Astrocyte of the spinal cord (primary cell): ENCODE measurements at regions not wholly inside any gene's neighbourhood (a gene's known extent, or its start where the extent isn't known, plus 50 kb on each side); places are given as distances from the start of the nearest gene placed in this dataset.
A peak's percentile ranks its signal among the peaks of the same experiment; 100 is the strongest.

ENCODE experiments used
- DNase-seq: peaks from one replicate; pipeline ENCODE4 v3.0.0; 2011; ENCODE audit warnings: low read depth, low spot score
- H3K4me3 ChIP-seq: 2 replicates; pipeline ENCODE4 v1.5.1; 2011; ENCODE audit warnings: low read depth, mild to moderate bottlenecking, low read length, moderate library complexity
- CTCF ChIP-seq: IDR thresholded peaks from 2 replicates; pipeline ENCODE4 v1.5.1; 2012; ENCODE audit warnings: low read depth, mild to moderate bottlenecking, low read length, inconsistent platforms
- in situ Hi-C: cut with HindIII; loops from 2 replicates; pipeline ENCODE4 v1.10.0; 2017; ENCODE audit warnings: low sequenced_read_pairs

GRCh38 chr3:150090877-150091276, 120.2 kb upstream of the PFN2 start:
- TF ChIP-seq CTCF, result no peak

GRCh38 chr3:150090006-150090405, 119.3 kb upstream of the PFN2 start:
- in situ Hi-C loops, result no loop called here
- no peak for DNase-seq

More at GRCh38 chr3:150090877-150091276, 120.2 kb upstream of the PFN2 start:
- no peak overlapping the region for H3K4me3 ChIP-seq
- no peak for DNase-seq
- in situ Hi-C loops, result no loop called here

GRCh38 chr3:150084128-150084527, 113.4 kb upstream of the PFN2 start:
- no peak for DNase-seq
- in situ Hi-C loops, result no loop called here
- TF ChIP-seq CTCF, result no peak
- H3K4me3 ChIP-seq, result no peak overlapping the region

More at GRCh38 chr3:150090006-150090405, 119.3 kb upstream of the PFN2 start:
- H3K4me3 ChIP-seq, result no peak overlapping the region
- TF ChIP-seq CTCF, result no peak

GRCh38 chr3:150083655-150084042, 113.0 kb upstream of the PFN2 start:
- in situ Hi-C loops, result no loop called here
- H3K4me3 ChIP-seq, result peak overlapping the region; percentile 34

GRCh38 chr3:150082898-150083654, 112.4 kb upstream of the PFN2 start:
- in situ Hi-C loops, result no loop called here

More at GRCh38 chr3:150083655-150084042, 113.0 kb upstream of the PFN2 start:
- peak; percentile 57 for DNase-seq
- TF ChIP-seq CTCF, result no peak

GRCh38 chr3:150081084-150081483, 110.4 kb upstream of the PFN2 start:
- peak; percentile 73 for DNase-seq
- no peak overlapping the region for H3K4me3 ChIP-seq
- in situ Hi-C loops, result no loop called here
- no peak for TF ChIP-seq CTCF

More at GRCh38 chr3:150082898-150083654, 112.4 kb upstream of the PFN2 start:
- TF ChIP-seq CTCF, result no peak
- H3K4me3 ChIP-seq, result peak overlapping the region; percentile 34
- no peak for DNase-seq
